ENCODE measurements at regions not wholly inside any gene's neighbourhood (a gene's known extent, or its start where the extent isn't known, plus 50 kb on each side); places are given as distances from the start of the nearest gene placed in this dataset.
"Not testable (repeated sequence)": the region's sequence is repeated elsewhere in the genome, so short reads cannot be mapped to it uniquely, and the experiment has no call there.

DNA sequence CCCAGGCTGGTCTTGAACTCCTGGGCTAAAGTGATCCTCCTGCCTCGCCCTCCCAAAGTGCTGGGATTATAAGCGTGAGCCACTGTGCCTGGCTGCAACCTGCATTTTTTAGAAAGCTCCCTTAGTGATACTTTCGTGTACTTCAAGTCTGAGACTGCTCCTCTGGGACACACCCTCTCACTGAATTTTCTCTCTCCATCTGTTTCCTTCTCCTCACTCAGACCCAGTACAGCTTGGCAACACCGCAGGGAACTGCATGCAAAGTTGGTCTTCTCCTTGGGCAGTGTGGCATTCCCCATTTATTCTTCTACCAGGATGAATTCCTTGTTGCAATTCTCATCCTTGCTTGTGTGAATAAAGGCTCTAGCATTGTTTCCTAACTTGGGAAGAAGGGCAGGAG, 175.9 kb downstream of the LPIN1 start:
- DNase-seq (ENCODE audit: low read depth), result no peak

DNA sequence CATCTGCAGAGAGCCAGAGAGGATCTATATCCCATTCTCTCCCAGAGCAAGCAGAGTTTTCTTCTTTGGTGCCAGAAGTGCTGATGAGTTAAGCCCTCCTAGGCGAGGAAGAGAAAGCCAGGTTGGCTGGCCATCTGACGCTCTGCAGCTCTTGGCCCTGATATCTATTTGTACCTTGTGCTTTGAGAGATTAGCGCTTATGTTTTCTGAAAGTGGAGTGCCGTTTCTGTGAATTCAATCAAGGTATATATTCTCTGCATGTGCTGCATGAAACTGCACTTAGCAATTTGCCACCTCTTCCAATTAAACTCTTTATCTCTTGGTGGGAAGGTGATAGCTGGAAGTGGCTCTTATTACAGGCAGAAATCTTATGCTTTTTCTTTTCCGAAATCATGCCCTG, 177.5 kb downstream of the LPIN1 start:
- no peak for DNase-seq (ENCODE audit: low read depth)

DNA sequence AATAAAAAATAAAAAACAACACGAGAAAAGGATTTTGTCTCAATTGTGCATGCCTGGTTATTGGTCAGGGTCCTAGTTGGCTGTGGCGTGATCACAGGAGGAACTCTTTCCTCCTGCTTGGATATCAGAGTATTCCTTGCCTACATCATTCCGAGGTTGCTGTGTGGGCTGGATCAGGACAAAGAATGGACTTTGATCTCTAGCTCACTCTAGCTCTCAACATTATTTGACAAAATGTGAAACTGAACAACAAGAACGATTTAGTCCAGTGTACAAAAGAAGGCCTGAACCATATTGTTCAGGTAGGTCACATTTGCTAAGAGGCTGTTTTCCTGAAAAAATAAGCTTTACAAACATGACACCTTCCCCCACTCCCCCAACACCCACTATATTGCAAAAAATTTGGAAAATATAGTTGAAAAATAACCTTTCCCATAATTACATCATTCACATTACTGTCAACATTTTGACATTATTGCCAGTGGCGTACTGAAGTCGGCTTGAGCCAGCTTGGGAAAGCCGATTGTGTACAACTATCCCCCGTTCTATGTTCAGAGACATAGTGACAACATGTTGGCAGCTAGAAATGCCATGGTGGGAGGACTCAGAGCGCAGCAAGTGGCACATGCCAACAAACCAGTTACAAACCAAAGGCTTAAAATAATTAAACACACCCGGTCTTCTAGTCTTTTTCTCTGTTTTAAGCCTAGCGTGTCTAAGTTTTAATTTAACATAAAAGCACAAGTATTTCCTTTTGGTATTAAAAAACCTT, 179.0 kb downstream of the LPIN1 start:
- no peak for DNase-seq (ENCODE audit: low read depth)

- peak; percentile 8 for DNase-seq (ENCODE audit: low read depth)
Observed at GRCh38 chr2:11930211-11930761, 183.9 kb downstream of the LPIN1 start.

GRCh38 chr2:11932048-11932512, 185.6 kb downstream of the LPIN1 start:
- DNase-seq (ENCODE audit: low read depth), result no peak

- DNase-seq (ENCODE audit: low read depth), result no peak
Observed at GRCh38 chr2:11932962-11933361, 186.5 kb downstream of the LPIN1 start.

GRCh38 chr2:11933854-11934253, 187.4 kb downstream of the LPIN1 start:
- DNase-seq (ENCODE audit: low read depth), result no peak

DNA sequence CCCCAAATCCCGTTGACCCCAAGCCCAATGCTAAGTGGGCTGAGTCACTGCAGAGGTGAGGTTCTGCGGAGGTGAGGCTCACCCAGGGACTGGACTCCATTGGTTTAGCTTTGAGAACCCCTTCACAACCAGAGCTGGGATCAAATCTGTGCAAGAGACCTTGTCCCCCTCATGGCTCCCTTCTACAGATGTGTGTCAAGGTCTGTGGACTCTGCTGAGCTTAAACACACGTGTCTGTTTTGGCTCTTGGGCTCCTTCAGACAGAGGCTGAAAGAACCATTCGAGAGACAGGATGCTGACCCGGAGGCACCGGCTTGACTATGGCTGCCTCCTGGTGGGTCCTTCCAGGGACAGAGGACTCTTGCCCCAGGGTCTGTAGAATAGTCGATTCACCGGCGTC, 190.3 kb downstream of the LPIN1 start:
- no peak for DNase-seq (ENCODE audit: low read depth)

- no peak for DNase-seq (ENCODE audit: low read depth)
Observed at GRCh38 chr2:11938196-11938595, 191.8 kb downstream of the LPIN1 start.

DNA sequence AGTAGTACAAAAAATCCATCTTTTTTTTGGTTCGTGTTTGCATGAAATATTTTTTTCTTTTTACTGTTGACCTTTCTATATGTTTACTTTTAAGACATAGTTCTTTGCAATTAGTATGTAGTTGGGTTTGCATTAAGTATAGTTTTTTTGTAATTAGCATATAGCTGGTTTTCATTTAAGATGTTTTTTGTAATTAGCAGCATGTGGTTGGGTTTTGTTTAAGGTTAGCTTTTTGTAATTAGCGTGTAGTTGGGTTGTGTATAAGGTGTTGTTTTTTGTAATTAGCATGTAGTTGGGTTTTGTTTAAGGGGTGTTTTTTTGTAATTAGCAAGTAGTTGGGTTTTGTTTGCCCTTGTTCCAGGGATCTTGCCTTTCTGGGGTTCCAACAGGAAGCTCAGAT, 193.1 kb downstream of the LPIN1 start:
- no peak for DNase-seq (ENCODE audit: low read depth)

DNA sequence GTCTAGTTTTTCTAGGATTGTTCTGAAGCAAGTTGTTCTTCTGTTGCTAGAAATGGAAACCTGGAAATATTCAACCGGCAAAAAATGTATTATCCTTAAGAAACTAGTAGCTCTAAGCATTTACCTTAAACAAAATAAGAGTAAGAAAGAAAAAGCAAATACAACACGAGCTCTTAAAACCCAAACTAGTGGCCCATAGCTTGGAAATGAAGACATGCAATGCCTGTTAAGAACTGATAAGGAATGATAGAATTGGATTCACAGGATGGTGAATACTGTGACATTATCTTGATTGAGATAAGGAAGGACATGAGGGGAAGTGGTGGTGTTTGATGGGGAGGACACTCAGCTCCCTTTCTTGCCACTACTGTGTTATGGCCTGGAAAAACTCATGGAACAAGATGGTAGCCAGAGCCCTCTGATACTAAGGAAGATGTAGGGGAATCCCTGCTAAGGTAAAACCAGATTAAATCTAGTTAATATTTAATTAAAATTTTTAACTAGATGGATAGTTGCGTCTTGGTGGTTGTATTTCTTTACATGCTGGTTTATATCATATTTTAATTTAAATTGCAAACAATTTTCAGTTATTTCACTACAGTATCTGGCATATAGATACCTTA, 193.8 kb downstream of the LPIN1 start:
- no peak for DNase-seq (ENCODE audit: low read depth)

DNA sequence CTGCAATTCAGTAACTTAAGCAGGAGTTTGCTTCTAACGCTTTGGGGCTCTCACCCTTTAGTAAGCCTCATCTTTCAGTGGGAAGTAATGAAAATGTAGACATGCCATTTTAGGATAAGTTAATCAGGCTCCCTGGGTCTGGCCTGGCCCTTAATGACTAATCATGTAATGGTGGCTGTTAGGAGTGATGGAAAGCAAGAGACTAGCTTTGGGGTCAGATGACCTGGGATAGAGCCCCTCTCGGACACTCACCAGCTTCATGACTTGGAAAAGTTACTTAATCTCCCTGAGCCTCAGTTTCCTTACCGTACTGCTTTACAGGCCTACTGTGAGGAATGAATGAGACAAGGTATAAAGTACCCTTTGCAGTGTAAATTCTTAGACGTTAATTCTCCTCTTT, 194.4 kb downstream of the LPIN1 start:
- DNase-seq (ENCODE audit: low read depth), result no peak

GRCh38 chr2:11941201-11942177, 195.1 kb downstream of the LPIN1 start:
- DNase-seq (ENCODE audit: low read depth), result no peak

DNA sequence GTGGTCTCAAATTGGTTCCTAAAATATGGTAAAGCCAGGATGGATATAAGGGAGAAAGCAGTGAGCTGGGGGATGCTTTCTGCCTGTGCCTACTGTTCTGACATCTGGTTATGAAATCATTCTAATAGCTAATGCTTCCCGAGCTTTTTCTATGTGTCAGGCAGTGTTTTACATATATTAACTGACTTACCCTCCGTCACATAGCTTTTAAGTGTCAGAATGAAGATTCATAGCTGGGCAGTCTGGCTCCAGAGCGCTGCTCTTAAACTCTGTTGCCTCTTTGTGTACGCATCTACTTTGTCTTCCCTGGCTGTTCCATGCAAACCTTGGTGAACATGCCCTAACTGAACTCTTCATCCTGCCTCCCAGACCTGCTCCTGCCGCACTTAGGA, 195.7 kb downstream of the LPIN1 start:
- DNase-seq (ENCODE audit: low read depth), result no peak

- DNase-seq (ENCODE audit: low read depth), result no peak
Observed at GRCh38 chr2:11944311-11944710, 197.9 kb downstream of the LPIN1 start.

DNA sequence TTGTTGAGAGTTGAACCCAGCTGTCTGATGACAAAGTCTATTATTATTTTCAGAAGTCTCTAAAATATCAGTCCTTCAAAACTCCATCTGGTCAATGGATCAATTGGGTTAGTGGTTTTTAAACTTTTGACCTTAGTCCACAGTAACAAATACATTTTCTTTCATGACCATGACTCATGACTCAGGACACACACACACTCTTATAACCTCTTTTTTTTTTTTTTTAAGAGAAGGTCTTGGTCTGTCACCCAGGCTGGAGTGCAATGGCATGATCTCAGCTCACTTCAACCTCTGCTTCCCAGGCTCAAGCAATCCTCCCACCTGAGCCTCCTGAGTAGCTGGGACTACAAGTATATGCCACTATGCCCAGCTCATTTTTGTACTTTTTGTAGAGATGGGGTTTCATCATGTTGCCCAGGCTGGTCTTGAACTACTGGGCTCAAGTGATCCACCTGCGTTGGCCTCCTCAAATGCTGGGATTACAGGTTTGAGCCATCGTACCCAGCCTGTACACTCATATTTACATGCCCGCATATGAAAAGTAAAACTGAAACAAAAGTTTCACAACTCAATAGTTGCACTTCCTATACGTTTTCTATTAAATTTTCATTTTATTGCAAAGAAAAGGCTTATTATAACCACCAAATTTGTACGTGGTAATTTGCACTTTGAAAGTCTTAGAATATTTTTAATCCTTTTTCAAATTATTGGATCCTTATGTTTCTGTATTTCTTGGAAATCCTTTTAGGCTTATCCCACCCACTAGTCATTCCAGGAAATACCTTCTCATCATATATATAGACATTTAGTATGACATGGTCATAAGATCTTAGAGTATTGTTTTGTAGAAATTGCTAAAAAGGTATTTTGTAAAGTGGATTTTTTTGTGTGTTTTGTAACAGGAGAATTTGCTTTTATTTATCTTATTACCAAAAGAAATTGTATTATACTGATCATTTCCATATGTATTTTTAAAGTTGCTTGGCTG, 199.0 kb downstream of the LPIN1 start:
- no peak for DNase-seq (ENCODE audit: low read depth)

DNA sequence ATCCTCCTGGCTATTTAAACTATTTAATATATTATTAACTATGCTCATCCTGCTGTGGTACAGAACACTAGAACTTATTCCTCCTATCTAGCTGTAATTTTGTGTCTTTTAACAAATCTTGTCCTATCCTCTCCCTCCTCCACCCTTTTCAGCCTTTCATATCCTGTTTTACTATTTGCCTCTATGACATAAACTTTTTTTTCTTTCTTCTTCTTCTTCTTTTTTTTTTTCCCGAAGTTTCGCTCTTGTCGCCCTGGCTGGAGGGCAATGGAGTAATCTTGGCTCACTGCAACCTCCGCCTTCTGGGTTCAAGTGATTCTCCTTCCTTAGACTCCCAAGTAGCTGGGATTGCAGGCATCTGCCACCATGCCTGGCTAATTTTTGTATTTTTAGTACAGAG, 201.5 kb downstream of the LPIN1 start:
- no peak for DNase-seq (ENCODE audit: low read depth)

DNA sequence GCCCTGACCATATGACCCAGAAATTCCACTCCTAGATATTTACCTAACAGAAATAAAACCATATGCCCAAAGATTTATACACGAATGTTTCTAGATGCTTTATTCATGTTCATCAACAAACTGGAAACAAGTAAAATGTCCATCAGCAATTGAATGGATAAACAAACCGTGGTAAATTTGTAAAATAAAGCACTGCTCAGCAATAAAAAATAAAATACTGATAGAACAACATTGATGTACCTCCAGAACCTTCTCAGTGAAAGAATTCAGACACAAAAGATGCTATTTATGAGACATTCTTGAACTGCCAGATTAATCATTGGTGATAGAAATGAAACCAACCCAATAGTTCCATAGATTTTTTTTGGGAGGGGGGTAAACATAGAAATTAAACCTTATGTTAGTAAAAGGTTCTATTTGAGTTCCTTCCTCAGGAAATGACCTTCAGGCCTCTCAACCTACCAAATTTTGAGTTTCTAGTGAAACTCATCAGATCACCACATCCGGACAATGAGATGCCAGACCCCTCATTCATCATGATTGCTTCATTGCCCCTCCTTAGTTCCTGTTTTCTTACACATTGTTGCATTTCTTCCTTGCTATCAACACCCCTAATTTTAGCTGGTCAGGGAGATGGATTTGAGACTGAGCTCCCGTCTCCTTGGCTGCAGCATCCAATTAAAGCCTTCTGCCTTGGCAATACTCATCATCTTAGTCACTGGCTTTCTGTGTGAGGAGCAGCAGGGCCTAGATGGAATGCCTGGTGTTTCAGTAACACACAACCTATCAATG, 203.5 kb downstream of the LPIN1 start:
- DNase-seq (ENCODE audit: low read depth), result peak; percentile 18

DNA sequence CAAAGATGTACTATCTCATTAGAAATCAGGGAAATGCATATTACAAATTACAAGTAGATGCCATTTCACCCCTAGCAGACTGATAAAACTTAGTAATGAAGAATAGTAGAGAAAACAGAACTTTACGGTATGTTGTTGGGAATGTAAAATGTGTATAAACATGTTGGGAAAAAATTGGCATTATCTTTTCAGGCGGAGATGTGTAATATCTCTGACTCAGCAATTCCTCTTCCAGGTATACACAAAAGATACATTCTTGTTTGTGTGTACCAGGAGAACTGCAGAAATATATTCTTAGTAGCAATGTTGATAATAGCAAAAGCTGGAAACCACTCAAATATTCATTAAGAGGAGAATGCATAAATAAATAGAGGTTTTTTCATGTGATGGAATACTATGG, 204.5 kb downstream of the LPIN1 start:
- no peak for DNase-seq (ENCODE audit: low read depth)

DNA sequence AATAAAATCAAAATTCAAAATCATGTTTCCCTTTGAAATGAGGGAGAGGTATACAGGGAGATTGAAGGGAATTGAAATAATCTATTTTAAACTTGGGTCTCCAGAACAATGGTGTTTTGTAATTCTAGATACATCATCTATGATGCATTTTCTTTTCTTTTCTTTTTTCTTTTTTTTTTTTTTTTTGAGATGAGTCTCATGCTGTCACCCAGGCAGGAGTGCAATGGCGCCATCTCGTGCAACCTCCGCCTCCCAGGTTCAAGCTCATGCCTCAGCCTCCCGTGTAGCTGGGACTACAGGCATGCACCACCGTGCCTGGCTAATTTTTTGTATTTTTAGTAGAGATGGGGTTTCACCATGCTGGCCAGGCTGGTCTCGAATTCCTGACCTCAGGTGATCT, 205.1 kb downstream of the LPIN1 start:
- not testable (repeated sequence) for DNase-seq (ENCODE audit: low read depth)

Measured in iris pigment epithelial cell (primary cell).